Activated CD4-positive, alpha-beta T cell treated with anti-CD3 and anti-CD28 coated beads, Interleukin-2, Interleukin-4, amounts not matched to agents 100 ng/mL and 50 ng/mL, durations not matched to agents 16 hours and 8 hours (primary cell): ENCODE measurements at regions not wholly inside any gene's neighbourhood (a gene's known extent, or its start where the extent isn't known, plus 50 kb on each side); places are given as distances from the start of the nearest gene placed in this dataset.
A peak's percentile ranks its signal among the peaks of the same experiment; 100 is the strongest.
"Not testable (repeated sequence)": the region's sequence is repeated elsewhere in the genome, so short reads cannot be mapped to it uniquely, and the experiment has no call there.

Source experiments
- DNase-seq: peaks from one replicate; pipeline ENCODE4 v3.0.0-alpha.2; 2020; ENCODE audit warnings: low spot score

- no peak for DNase-seq
Measured at GRCh38 chr5:68115584-68115983, 100.0 kb upstream of the PIK3R1 start.

GRCh38 chr5:68114378-68115040 lies 101.0 kb upstream of the PIK3R1 start:
- DNase-seq, result no peak

- no peak for DNase-seq
Measured at GRCh38 chr5:68112658-68113057, 102.9 kb upstream of the PIK3R1 start.

- no peak for DNase-seq
Measured at GRCh38 chr5:68110894-68111293, 104.7 kb upstream of the PIK3R1 start.

- no peak for DNase-seq
Measured at GRCh38 chr5:68110264-68110663, 105.3 kb upstream of the PIK3R1 start.

- DNase-seq, result not testable (repeated sequence)
Measured at GRCh38 chr5:68104217-68104616, 111.3 kb upstream of the PIK3R1 start.

GRCh38 chr5:68103297-68103696 lies 112.3 kb upstream of the PIK3R1 start:
- not testable (repeated sequence) for DNase-seq

- no peak for DNase-seq
Measured at GRCh38 chr5:68099327-68099726, 116.2 kb upstream of the PIK3R1 start.

- DNase-seq, result no peak
Measured at GRCh38 chr5:68093455-68094159, 121.9 kb upstream of the PIK3R1 start.

- no peak for DNase-seq
Measured at GRCh38 chr5:68088302-68088701, 127.3 kb upstream of the PIK3R1 start.

GRCh38 chr5:68087866-68088265 lies 127.7 kb upstream of the PIK3R1 start:
- no peak for DNase-seq

GRCh38 chr5:68086857-68087256 lies 128.7 kb upstream of the PIK3R1 start:
- no peak for DNase-seq

GRCh38 chr5:68086439-68086838 lies 129.1 kb upstream of the PIK3R1 start:
- DNase-seq, result no peak

- DNase-seq, result no peak
Measured at GRCh38 chr5:68084396-68084795, 131.2 kb upstream of the PIK3R1 start.

GRCh38 chr5:68080282-68081050 lies 135.1 kb upstream of the PIK3R1 start:
- no peak for DNase-seq

- DNase-seq, result no peak
Measured at GRCh38 chr5:68077349-68077894, 138.1 kb upstream of the PIK3R1 start.

GRCh38 chr5:68074633-68075032 lies 140.9 kb upstream of the PIK3R1 start:
- no peak for DNase-seq

GRCh38 chr5:68074048-68074632 lies 141.4 kb upstream of the PIK3R1 start:
- no peak for DNase-seq

GRCh38 chr5:68071736-68072135 lies 143.8 kb upstream of the PIK3R1 start:
- no peak for DNase-seq

- DNase-seq, result no peak
Measured at GRCh38 chr5:68071282-68071632, 144.3 kb upstream of the PIK3R1 start.

GRCh38 chr5:68070591-68071281 lies 144.8 kb upstream of the PIK3R1 start:
- peak; percentile 24 for DNase-seq
